PC-9 (cell line): ENCODE measurements at regions not wholly inside any gene's neighbourhood (a gene's known extent, or its start where the extent isn't known, plus 50 kb on each side); places are given as distances from the start of the nearest gene placed in this dataset.

ENCODE experiments used
- CTCF ChIP-seq: fragments of 200-600 bp; sonication (generic); conservative IDR thresholded peaks from 2 replicates; pipeline ENCODE4 v1.6.1; 2017; ENCODE audit warnings: mixed run types, antibody characterized with exemption, mild to moderate bottlenecking, moderate library complexity
- EZH2 ChIP-seq: fragments of 200-600 bp; sonication (generic); IDR thresholded peaks from 2 replicates; pipeline ENCODE4 v1.8.0; 2017; ENCODE audit warnings: antibody characterized with exemption, low read depth

GRCh38 chr5:124910354-124911016 is 164.0 kb upstream of the ZNF608 start:
- TF ChIP-seq CTCF (no peak), EZH2 (no peak)
